Chondrocyte (in vitro differentiated cells): ENCODE measurements at regions not wholly inside any gene's neighbourhood (a gene's known extent, or its start where the extent isn't known, plus 50 kb on each side); places are given as distances from the start of the nearest gene placed in this dataset.

Experiments
- DNase-seq: peaks from one replicate; pipeline ENCODE4 v3.0.0; 2021; ENCODE audit warnings: mixed read lengths, low spot score
- H3K27ac Mint-ChIP-seq: one replicate; pipeline ENCODE4 v1.8.0; 2021; ENCODE audit warnings: mild to moderate bottlenecking, moderate library complexity, mixed read lengths; ENCODE audit not compliant: unreplicated experiment
- H3K27me3 Mint-ChIP-seq: 2 replicates; pipeline ENCODE4 v1.8.0; 2021; ENCODE audit warnings: low read depth, mixed read lengths
- H3K36me3 Mint-ChIP-seq: 2 replicates; pipeline ENCODE4 v1.8.0; 2021; ENCODE audit warnings: low read depth, mixed read lengths
- H3K4me1 Mint-ChIP-seq: 2 replicates; pipeline ENCODE4 v1.8.0; 2021; ENCODE audit warnings: low read depth, mild to moderate bottlenecking, mixed read lengths
- H3K4me3 Mint-ChIP-seq: one replicate; pipeline ENCODE4 v1.8.0; 2021; ENCODE audit warnings: mild to moderate bottlenecking, moderate library complexity, mixed read lengths; ENCODE audit not compliant: unreplicated experiment
- H3K9me3 Mint-ChIP-seq: 2 replicates; pipeline ENCODE4 v1.8.0; 2021; ENCODE audit warnings: low read depth, mixed read lengths
- CTCF ChIP-seq: fragments of 200-600 bp; sonication (generic); IDR thresholded peaks from 2 replicates; pipeline ENCODE4 v1.5.0; 2021; ENCODE audit warnings: antibody characterized with exemption, mild to moderate bottlenecking, moderate library complexity

GRCh38 chr4:184955116-184955515 lies 63.2 kb upstream of the HELT start:
- H3K4me3 Mint-ChIP-seq, result no peak overlapping the region
- no peaks in the 10 kb centered on the region for H3K36me3 Mint-ChIP-seq
- peaks cover 17% of the 10 kb centered on the region for H3K27me3 Mint-ChIP-seq
- no peak for DNase-seq
- no peak overlapping the region for H3K27ac Mint-ChIP-seq
- peaks cover 7% of the 10 kb centered on the region for H3K4me1 Mint-ChIP-seq
- no peak for TF ChIP-seq CTCF
- no peaks in the 10 kb centered on the region for H3K9me3 Mint-ChIP-seq

- peaks cover 12% of the 10 kb centered on the region for H3K4me1 Mint-ChIP-seq
- no peak for DNase-seq
- peaks cover 16% of the 10 kb centered on the region for H3K27me3 Mint-ChIP-seq
- H3K4me3 Mint-ChIP-seq, result no peak overlapping the region
- TF ChIP-seq CTCF, result no peak
- H3K27ac Mint-ChIP-seq, result no peak overlapping the region
- no peaks in the 10 kb centered on the region for H3K9me3 Mint-ChIP-seq
- no peaks in the 10 kb centered on the region for H3K36me3 Mint-ChIP-seq
These were observed 62.7 kb upstream of the HELT start for GRCh38 chr4:184955636-184956035.

GRCh38 chr4:184957446-184958115 lies 60.7 kb upstream of the HELT start:
- Mint-ChIP-seq H3K4me3 (no peak overlapping the region), H3K27ac (no peak overlapping the region), H3K9me3 (no peaks in the 10 kb centered on the region), H3K27me3 (peaks cover 10% of the 10 kb centered on the region), H3K36me3 (no peaks in the 10 kb centered on the region), H3K4me1 (peaks cover 16% of the 10 kb centered on the region)
- DNase-seq, result no peak
- TF ChIP-seq CTCF, result no peak

GRCh38 chr4:184958127-184958922 lies 60.0 kb upstream of the HELT start:
- no peak for DNase-seq
- H3K4me1 Mint-ChIP-seq, result peaks cover 16% of the 10 kb centered on the region
- no peak overlapping the region for H3K27ac Mint-ChIP-seq
- no peaks in the 10 kb centered on the region for H3K9me3 Mint-ChIP-seq
- H3K36me3 Mint-ChIP-seq, result no peaks in the 10 kb centered on the region
- no peak overlapping the region for H3K4me3 Mint-ChIP-seq
- peaks cover 10% of the 10 kb centered on the region for H3K27me3 Mint-ChIP-seq
- TF ChIP-seq CTCF, result no peak

GRCh38 chr4:184958923-184959210 lies 59.4 kb upstream of the HELT start:
- no peaks in the 10 kb centered on the region for H3K36me3 Mint-ChIP-seq
- H3K4me1 Mint-ChIP-seq, result peaks cover 16% of the 10 kb centered on the region
- DNase-seq, result no peak
- H3K27ac Mint-ChIP-seq, result no peak overlapping the region
- no peaks in the 10 kb centered on the region for H3K9me3 Mint-ChIP-seq
- peaks cover 4% of the 10 kb centered on the region for H3K27me3 Mint-ChIP-seq
- no peak for TF ChIP-seq CTCF
- H3K4me3 Mint-ChIP-seq, result no peak overlapping the region
